Mesenchymal stem cell (in vitro differentiated cells and primary cell): ENCODE measurements at regions not wholly inside any gene's neighbourhood (a gene's known extent, or its start where the extent isn't known, plus 50 kb on each side); places are given as distances from the start of the nearest gene placed in this dataset.
"Not testable (repeated sequence)": the region's sequence is repeated elsewhere in the genome, so short reads cannot be mapped to it uniquely, and the experiment has no call there.

ENCODE experiments used
- DNase-seq: peaks from one replicate; pipeline ENCODE4 v3.0.0-alpha.2; 2013
- H2AFZ ChIP-seq: one replicate; pipeline ENCODE4 v1.6.1; 2013; ENCODE audit warnings: low read depth, mild to moderate bottlenecking, control low read depth, inconsistent platforms, low read length, moderate library complexity
- H2AK5ac ChIP-seq: 2 replicates; pipeline ENCODE4 v1.6.1; 2013; ENCODE audit warnings: low read length, moderate library complexity, mild to moderate bottlenecking, inconsistent platforms; ENCODE audit not compliant: severe bottlenecking
- H2BK120ac ChIP-seq: one replicate; pipeline ENCODE4 v1.6.1; 2013; ENCODE audit warnings: low read depth, mild to moderate bottlenecking, inconsistent platforms, low read length, moderate library complexity
- H2BK12ac ChIP-seq, 2 experiments: one replicate each; pipeline ENCODE4 v1.6.1; 2013; ENCODE audit warnings: inconsistent platforms in 2 of 2, low read length in 2 of 2, mild to moderate bottlenecking in 2 of 2, moderate library complexity in 2 of 2, control low read depth in 1 of 2
- H2BK15ac ChIP-seq: one replicate; pipeline ENCODE4 v1.6.1; 2013; ENCODE audit warnings: mild to moderate bottlenecking, low read depth, inconsistent platforms; ENCODE audit not compliant: poor library complexity, severe bottlenecking
- H2BK5ac ChIP-seq: 2 replicates; pipeline ENCODE4 v1.6.1; 2013; ENCODE audit warnings: low read depth, mild to moderate bottlenecking, low read length, control low read depth, inconsistent platforms; ENCODE audit not compliant: poor library complexity, severe bottlenecking
- H3K14ac ChIP-seq, 2 experiments: one replicate each; pipeline ENCODE4 v1.6.1; 2013; ENCODE audit warnings: inconsistent platforms in 2 of 2, low read length in 2 of 2, control low read depth in 1 of 2, mild to moderate bottlenecking in 1 of 2, moderate library complexity in 1 of 2
- H3K18ac ChIP-seq, 2 experiments: one replicate each; pipeline ENCODE4 v1.6.1; 2013; ENCODE audit warnings: inconsistent platforms in 2 of 2, low read length in 2 of 2, control low read depth in 1 of 2, low read depth in 1 of 2, mild to moderate bottlenecking in 1 of 2
- H3K23ac ChIP-seq, 2 experiments: one replicate each; pipeline ENCODE4 v1.6.1; 2013; ENCODE audit warnings: inconsistent platforms in 2 of 2, low read length in 2 of 2, mild to moderate bottlenecking in 2 of 2, moderate library complexity in 2 of 2, control low read depth in 1 of 2
- H3K27ac ChIP-seq: 2 replicates; pipeline ENCODE4 v1.5.1; 2013; ENCODE audit warnings: mild to moderate bottlenecking, moderate library complexity, low read length, control low read depth, inconsistent platforms; ENCODE audit not compliant: poor library complexity, severe bottlenecking
- H3K27me3 ChIP-seq, 2 experiments: 2 replicates each; pipeline versions ENCODE4 v1.6.1 to v1.7.0; 2013; ENCODE audit warnings: low read length in 2 of 2, mild to moderate bottlenecking in 2 of 2, moderate library complexity in 2 of 2, control low read depth in 1 of 2, inconsistent platforms in 1 of 2; ENCODE audit not compliant: control insufficient read depth in 1 of 2, insufficient read depth in 1 of 2
- H3K36me3 ChIP-seq, 2 experiments: 2 replicates each; pipeline versions ENCODE4 v1.6.1 to v1.7.0; 2013; ENCODE audit warnings: low read length in 2 of 2, control low read depth in 1 of 2, inconsistent platforms in 1 of 2, low read depth in 1 of 2, mild to moderate bottlenecking in 1 of 2; ENCODE audit not compliant: insufficient read depth in 2 of 2, control insufficient read depth in 1 of 2
- H3K4ac ChIP-seq, 2 experiments: one replicate each; pipeline ENCODE4 v1.6.1; 2013; ENCODE audit warnings: inconsistent platforms in 2 of 2, low read length in 2 of 2, mild to moderate bottlenecking in 2 of 2, moderate library complexity in 2 of 2, control low read depth in 1 of 2, low read depth in 1 of 2
- H3K4me1 ChIP-seq: 2 replicates; pipeline ENCODE4 v1.6.1; 2013; ENCODE audit warnings: low read depth, low read length, control low read depth; ENCODE audit not compliant: control insufficient read depth, insufficient read depth
- H3K4me2 ChIP-seq: 2 replicates; pipeline ENCODE4 v1.6.1; 2013; ENCODE audit warnings: low read length, mild to moderate bottlenecking, inconsistent platforms; ENCODE audit not compliant: poor library complexity, severe bottlenecking
- H3K4me3 ChIP-seq, 2 experiments: 2 replicates each; pipeline versions ENCODE4 v1.5.1 to v1.7.0; 2013; ENCODE audit warnings: low read length in 2 of 2, mild to moderate bottlenecking in 2 of 2, control low read depth in 1 of 2, low read depth in 1 of 2; ENCODE audit not compliant: insufficient read depth in 1 of 2
- H3K79me1 ChIP-seq: replicated peaks from 2 replicates; pipeline ENCODE4 v1.6.1; 2013; ENCODE audit warnings: mild to moderate bottlenecking, control low read depth, low read length, inconsistent platforms; ENCODE audit not compliant: poor library complexity, severe bottlenecking
- H3K9ac ChIP-seq: 2 replicates; pipeline ENCODE4 v1.7.0; 2013; ENCODE audit warnings: mild to moderate bottlenecking, low read length, moderate library complexity
- H3K9me3 ChIP-seq: 2 replicates; pipeline ENCODE4 v1.7.0; 2013; ENCODE audit warnings: mild to moderate bottlenecking, low read length; ENCODE audit not compliant: control insufficient read depth
- H4K8ac ChIP-seq: one replicate; pipeline ENCODE4 v1.6.1; 2013; ENCODE audit warnings: inconsistent platforms, mild to moderate bottlenecking, low read length, moderate library complexity
- H4K91ac ChIP-seq: one replicate; pipeline ENCODE4 v1.6.1; 2013; ENCODE audit warnings: mild to moderate bottlenecking, low read length, inconsistent platforms
- WGBS: methylation state at CpG from one replicate; pipeline ENCODE4 v1.1.7; 2013; ENCODE audit warnings: mixed read lengths; 5-methylcytosine and 5-hydroxymethylcytosine counted together

DNA sequence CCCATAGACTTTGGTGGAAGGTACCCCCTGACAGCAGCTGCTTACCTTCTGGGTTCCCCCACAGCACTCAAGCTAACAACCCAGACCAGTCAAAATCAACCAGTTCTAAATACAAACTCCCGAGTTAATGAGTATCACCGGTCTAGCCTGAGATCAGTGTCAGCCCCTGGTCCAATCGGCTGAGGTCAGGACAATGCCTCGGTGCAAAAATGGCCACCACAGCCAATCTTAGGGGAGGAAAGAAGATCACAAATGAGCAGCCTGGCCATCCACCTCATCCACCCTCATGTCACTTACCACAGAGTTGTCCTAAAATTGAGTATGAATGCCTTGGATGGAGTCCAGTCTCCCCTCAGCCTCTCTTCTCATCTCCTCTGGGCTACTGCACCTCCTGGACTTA lies 128.5 kb downstream of the PHETA1 start:
- Histone ChIP-seq H4K8ac (no peak overlapping the region), H3K4me2 (no peak overlapping the region), H2BK5ac (no peak overlapping the region), H2AFZ (no peak overlapping the region), H3K27me3 (peaks cover 5 to 21% of the 10 kb centered on the region in 2 experiments), H3K9me3 (peaks cover 10% of the 10 kb centered on the region), H3K23ac (no peak overlapping the region), H3K9ac (no peak overlapping the region), H3K4me3 (no peak overlapping the region), H4K91ac (no peak overlapping the region), H3K14ac (no peak overlapping the region), H3K18ac (no peak overlapping the region), H3K36me3 (no peaks in the 10 kb centered on the region), H3K79me1 (no peaks in the 10 kb centered on the region), H2BK120ac (no peak overlapping the region), H2AK5ac (no peak overlapping the region), H3K4me1 (no peaks in the 10 kb centered on the region), H3K27ac (no peak overlapping the region), H2BK12ac (no peak overlapping the region), H2BK15ac (no peak overlapping the region), H3K4ac (no peak overlapping the region)
- DNase-seq = no peak
- 72% methylated on average over 4 of the region's 4 CpGs for WGBS

DNA sequence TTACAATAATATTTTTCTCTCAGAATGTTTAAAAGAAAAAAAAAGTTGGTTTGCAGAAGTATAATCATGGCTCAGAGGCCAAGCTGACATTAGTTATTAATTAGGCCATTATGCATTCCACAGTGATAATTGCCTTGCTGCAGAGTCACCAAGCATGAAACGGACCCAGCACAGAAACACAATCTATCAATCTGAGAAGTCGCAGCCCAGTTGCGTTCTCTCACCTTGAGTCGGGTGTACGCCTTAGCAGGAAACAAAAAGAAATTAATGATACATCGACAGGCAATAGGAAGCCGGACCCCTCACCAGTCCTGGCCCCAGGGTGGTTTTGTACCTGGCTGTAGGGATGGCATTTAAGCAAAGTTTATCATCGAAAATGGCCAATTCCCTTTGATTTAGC lies 129.7 kb downstream of the PHETA1 start:
- Histone ChIP-seq H3K4ac (no peak overlapping the region), H3K4me1 (no peaks in the 10 kb centered on the region), H2BK15ac (no peak overlapping the region), H2AK5ac (no peak overlapping the region), H2AFZ (no peak overlapping the region), H2BK12ac (no peak overlapping the region), H3K4me3 (no peak overlapping the region), H3K27ac (no peak overlapping the region), H4K8ac (no peak overlapping the region), H2BK5ac (no peak overlapping the region), H3K14ac (no peak overlapping the region), H3K9me3 (peaks cover 3% of the 10 kb centered on the region), H3K23ac (no peak overlapping the region), H3K18ac (no peak overlapping the region), H2BK120ac (no peak overlapping the region), H3K9ac (no peak overlapping the region), H3K4me2 (no peak overlapping the region), H3K27me3 (peaks cover 5 to 21% of the 10 kb centered on the region in 2 experiments), H3K36me3 (no peaks in the 10 kb centered on the region), H3K79me1 (no peaks in the 10 kb centered on the region), H4K91ac (no peak overlapping the region)
- 80% methylated on average over 7 of the region's 8 CpGs for WGBS
- DNase-seq = no peak

DNA sequence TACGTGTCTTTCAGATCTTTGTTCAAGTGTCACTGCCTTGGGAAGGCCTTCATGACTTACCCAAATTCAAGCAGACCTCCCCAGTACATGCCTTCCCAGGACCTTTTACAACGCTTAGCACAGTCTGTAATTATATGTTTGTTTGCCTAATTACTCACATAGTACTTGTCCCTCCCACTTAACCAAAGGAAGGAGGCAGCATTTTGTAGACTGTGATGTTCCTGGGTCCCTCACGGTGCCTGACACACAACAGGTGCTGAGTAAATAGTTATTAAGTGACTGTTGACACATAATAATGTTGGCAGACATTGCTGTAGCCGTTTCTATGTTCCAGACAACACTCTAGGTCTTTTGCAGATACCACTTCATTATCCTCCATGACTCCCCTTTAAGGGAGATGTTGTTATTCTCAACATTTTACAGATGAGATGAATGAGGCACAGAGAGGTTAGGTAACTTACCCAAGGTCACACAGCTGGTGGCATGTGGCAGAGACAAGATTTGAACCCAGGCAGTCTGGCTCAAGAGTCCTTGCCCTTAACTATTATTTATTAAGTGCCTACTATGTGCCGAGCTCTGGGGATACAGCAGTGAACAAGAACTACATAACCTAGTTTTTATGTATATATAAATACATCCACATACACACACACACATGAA lies 130.7 kb downstream of the PHETA1 start:
- Histone ChIP-seq H4K8ac (no peak overlapping the region), H3K23ac (no peak overlapping the region), H2AK5ac (no peak overlapping the region), H3K4me2 (no peak overlapping the region), H2BK5ac (no peak overlapping the region), H3K27ac (no peak overlapping the region), H3K18ac (no peak overlapping the region), H3K9ac (no peak overlapping the region), H3K4me3 (no peak overlapping the region), H2BK15ac (no peak overlapping the region), H3K14ac (no peak overlapping the region), H3K4ac (no peak overlapping the region), H3K36me3 (no peaks in the 10 kb centered on the region), H2BK120ac (no peak overlapping the region), H4K91ac (no peak overlapping the region), H3K27me3 (peaks cover 5 to 21% of the 10 kb centered on the region in 2 experiments), H2AFZ (no peak overlapping the region), H3K9me3 (no peaks in the 10 kb centered on the region), H2BK12ac (no peak overlapping the region), H3K79me1 (no peaks in the 10 kb centered on the region), H3K4me1 (no peaks in the 10 kb centered on the region)
- 73% methylated on average over 3 of the region's 5 CpGs for WGBS
- no peak for DNase-seq

DNA sequence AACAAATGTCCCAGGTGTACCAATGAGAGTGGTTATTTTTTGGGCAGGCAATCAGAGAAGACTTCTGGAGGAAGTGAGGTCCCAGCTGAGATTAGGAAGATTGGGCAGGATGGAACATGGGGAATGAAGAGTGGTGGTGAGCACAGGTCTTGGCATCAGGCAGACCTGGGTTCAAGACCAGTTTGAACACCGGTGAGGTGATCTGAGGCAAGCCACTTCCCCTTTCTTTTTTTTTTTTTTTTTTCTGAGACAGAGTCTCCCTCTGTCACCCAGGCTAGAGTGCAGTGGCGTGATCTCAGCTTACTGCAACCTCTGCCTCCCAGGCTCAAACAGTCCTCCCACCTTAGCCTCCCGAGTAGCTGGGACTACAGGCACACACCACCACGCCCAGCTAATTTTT lies 134.4 kb downstream of the PHETA1 start:
- not testable (repeated sequence) for H3K4me3 ChIP-seq, H2BK12ac ChIP-seq, H3K79me1 ChIP-seq, H3K9me3 ChIP-seq, H4K8ac ChIP-seq, DNase-seq, H4K91ac ChIP-seq, H2BK5ac ChIP-seq, H2BK15ac ChIP-seq, H2AFZ ChIP-seq, H3K27ac ChIP-seq, H3K4ac ChIP-seq, H3K18ac ChIP-seq, H3K4me1 ChIP-seq, H2BK120ac ChIP-seq, H3K36me3 ChIP-seq, H3K9ac ChIP-seq, H2AK5ac ChIP-seq, H3K14ac ChIP-seq, H3K23ac ChIP-seq, H3K4me2 ChIP-seq
- 91% methylated on average over 1 of the region's 4 CpGs for WGBS
- peaks cover 0 to 27% of the 10 kb centered on the region in 2 experiments for H3K27me3 ChIP-seq
